Inferior parietal cortex (tissue), 1 donor: ENCODE measurements at regions not wholly inside any gene's neighbourhood (a gene's known extent, or its start where the extent isn't known, plus 50 kb on each side); places are given as distances from the start of the nearest gene placed in this dataset.

Source experiments
- DNase-seq: peaks from one replicate; pipeline ENCODE4 v3.0.0-alpha.2; 2016; ENCODE audit errors: extremely low spot score

DNA sequence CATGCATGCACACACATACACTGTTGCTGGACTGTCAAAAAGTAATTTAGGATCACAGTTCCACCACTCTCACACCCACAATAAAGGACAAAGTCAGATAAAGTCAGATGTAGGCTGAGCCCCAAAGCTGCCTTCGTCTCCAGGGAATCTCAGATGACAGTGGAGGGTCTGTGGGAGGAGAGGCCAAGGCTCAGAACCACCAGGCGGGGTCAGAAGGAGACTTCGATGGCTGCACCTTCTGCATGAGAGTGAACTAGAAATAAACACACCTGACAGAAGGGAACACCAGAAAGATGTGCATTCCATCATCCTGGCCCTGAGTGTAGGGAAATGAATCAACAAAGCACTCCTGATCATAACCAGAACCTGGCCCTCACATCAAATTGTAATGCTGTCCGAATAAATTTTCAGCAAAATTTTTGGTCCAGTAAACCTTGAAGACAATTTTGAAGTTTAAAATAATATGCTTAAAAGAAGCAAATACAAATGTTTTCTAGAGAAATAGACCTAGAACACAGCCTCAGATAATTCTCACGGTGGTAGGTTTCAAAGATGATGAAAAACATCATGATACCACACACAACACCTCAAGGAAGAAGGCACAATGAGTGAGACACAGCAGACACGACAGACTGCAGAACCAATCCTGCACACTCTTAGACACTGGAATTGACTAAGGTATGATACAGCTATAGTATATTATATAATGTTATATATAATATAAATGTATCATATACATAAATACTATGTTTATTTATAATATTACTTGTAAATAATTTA lies 269.8 kb upstream of the KLF6 start:
- DNase-seq, result no peak

DNA sequence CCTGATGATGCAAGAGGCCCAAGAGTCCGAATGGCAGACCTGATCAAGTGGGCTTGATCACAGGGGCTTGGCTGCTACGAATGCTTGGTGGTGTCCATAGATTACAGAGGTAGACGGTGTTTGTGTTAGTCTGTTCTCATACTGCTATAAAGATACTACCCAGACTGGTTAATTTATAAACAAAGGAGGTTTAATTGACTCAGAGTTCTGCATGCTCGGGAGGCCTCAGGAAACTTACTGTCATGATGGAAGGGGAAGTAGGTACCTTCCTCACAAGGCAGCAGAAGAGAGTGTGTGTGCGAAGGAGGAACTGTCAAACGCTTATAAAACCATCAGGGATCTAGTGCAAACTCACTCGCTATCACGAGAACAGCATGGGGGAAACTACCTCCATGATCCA lies 268.9 kb upstream of the KLF6 start:
- DNase-seq, result no peak

DNA sequence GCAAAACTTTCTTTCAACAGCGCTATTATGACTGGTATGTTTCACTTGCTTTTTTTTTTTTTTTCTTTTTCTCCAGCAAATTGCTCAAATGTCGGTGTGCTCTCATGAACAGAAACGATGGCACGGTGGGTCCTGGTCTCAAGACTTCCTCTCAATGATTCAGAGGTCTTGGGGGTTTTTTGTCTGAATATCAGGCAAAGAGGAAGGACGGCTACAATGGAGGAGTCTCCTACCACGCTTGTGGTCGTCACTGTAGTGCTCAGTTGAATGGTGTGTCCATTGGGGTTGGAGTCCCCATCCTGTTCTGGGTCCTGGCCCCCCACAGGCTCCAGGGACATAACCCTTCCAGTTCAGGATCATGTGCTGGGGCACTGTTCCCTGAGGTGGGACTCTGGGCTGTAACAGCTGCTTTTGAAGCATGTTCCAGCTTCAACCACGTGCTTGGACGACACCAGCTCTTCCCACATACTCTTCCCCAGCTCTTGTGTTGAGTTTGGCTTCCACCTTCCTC lies 266.7 kb upstream of the KLF6 start:
- DNase-seq, result no peak

DNA sequence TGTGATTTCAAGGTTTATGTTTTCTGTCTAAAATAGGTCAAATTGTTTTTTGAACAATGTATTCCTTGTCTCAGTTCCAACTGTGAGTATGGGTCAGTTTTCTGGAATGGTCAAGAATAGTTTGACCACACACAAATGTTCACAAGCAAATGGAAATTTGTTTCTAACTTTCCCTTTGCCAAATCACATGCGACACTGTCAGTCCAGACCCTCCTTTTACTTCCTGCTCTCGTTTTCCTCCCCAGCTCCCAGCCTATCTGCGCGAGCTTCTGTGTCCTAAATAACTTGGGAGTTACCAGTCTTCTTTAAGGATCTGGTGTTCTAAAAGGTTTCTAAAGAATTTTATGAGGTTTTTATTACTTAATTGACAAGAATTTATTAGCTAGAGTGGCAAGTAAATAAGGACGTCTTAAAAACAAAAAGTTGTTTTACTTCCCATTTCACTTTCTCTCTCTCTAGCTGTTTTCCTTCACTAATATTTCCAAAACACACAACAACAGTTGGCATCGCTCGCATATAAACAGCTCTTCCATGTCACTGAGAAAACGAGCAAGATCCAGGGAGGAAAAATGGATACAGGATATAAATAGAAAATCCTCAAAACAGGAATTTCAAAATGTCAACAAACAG lies 266.1 kb upstream of the KLF6 start:
- no peak for DNase-seq

DNA sequence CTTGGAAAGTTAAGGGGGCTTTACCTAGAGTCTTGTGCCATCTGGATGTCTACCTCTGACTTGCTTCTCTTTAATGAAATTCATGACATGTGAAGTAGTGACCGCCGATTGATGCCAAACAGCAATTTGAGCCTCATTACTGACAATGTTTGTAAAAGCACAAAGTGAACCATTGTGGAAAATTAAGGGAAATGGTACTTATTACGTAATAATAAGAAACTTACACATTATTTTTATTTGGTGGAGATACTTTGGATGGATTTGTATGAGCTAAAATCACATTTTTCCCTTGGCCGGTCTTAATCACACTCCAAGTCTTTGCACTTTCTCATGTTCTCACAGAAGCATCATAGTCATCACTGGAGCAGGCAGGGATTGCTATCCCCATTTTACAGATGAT lies 265.1 kb upstream of the KLF6 start:
- DNase-seq, result no peak

DNA sequence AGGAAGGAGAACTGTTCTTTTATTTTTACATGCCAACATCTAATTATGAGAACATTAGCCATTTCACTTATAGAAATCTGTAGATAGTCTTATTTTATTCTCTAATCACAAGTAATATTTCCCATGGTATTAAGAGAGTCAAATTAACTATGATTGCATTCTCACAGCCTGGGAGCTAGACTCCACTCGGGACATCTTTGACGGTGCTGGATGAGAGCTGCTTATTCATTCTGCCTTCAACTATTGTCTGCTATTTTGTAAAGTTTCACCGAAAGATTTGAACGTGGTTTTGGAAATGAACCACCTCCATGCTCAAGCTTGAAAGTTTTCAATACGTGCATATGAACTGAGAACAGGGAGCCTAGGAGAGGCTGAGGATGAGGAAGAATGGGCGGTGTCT lies 264.3 kb upstream of the KLF6 start:
- DNase-seq, result no peak

DNA sequence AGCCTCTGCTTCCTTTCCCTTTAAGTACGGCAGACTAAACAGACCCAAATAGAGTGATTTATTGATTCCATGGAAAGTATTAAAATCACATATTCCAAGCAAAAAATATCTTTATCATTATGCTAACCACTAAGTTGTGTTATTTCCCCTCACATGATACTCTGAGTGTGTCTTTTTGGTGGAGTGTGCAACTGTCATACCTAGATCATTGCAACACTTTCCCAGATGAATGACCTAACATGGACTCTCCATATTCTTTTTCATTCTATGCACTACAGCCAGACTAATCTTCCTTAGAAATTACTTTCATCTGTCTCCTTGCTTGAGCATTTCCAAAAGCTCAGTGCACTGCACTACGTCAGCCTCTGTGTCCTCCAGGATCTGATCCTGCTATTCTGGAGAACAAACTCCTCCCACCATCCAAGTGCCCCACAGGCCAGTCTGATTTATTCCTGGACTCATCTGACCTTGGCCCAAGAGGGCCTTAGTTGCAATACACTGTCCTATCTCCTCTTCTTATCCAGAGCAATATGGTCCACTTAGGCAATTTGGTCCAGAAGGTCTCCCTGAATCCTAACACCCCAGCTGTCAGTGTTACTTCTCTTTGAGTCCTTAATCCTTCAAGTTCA lies 263.3 kb upstream of the KLF6 start:
- no peak for DNase-seq

DNA sequence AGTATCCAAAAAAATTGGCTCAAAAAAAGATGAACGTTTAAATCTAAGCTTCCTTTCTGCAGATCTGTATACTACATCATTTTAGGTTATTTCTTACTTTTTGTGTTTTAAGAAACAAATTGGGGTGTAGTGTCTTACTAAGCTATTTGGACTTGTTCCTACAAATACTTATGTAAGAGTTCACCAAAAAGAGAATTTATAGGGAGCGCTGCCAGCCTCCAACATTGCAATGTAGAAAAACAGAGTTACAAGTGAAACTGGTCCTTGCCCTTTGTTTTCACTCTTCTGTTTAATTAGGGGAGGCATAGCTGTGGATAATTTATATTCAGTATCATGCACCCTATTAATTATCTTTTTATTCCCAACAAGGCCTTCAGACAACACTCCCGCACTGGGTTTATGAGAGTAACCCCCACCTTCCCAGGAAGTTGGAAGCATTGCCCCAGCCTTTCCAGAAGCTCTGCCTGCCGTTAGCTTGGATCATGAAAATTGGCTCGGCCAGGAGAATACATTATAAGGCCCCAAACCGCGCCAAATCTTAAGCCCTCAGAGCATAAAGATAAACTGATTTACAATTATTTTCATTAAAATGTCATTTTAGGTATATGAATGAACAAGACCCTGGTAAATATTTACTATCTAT lies 261.8 kb upstream of the KLF6 start:
- no peak for DNase-seq

DNA sequence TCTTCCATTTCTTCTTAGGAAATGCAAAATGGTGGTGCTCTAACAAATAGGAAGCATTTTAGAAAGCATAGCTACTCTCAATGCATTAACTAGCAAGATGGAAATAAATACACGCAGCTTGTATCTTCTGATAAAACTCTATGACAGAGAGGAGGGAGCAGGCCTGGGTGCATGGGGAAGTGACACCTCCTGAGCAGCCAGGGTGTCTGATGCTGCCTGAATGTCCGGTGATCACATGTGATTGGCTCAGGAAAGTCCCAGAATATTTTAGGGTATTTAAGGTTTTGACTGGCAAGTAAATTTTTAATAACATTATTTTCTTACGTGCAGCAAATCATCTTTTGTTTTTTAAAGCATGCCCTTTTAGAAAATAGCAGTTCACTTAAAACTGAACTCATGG lies 261.0 kb upstream of the KLF6 start:
- no peak for DNase-seq

DNA sequence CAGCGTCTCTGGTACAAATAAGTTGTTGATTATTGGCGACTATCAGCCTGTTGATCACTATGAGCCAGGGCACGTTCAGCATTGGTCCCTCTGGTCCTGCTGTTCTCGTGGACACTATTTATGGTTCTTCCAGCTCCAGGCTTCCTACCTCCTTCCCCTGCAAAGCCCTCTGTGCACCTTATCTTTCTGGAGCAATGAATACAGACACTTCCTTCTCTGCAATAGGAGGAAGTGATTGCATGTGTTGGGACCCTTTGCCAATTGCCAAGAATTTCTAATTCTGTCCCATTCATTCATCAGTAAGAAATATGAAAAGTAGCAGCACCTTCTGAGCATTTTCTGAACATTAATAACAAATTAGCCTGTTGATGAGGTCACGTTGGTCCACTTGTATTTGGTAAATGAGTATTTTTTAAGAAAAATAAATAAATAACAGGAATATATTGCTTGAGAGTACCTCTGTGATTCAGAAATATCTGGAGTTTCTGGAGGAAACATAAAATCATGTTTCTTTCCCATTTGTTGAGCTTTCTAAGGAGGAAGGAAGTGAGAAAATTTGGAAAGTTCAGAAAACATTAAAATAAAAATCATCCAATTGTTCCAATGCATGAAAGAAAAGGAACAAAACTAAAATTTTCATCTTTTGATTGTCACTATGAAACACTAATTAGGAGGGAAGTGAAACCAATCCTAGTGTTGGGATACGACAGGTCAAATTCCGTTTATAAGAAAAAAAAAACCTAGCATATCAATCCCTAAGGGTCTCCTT lies 259.1 kb upstream of the KLF6 start:
- DNase-seq, result no peak

DNA sequence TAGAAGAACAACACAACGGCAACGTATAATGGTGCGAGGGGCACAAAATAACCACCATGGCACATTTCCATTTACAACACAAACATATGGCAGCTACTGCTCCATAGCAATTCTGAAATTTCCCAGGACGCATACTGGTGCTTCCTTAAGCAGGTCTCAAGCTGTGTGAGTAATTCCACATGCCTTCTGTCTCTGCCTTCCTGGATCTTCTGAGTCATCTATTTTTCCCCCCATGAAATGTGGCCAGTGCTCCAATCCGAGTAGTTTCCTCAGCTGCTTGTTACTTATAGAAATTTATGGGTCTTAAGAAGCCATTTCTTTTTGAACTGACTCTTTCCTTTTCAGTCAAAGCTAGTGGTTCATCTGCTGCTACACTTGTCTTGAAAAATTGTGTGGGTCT lies 256.6 kb upstream of the KLF6 start:
- no peak for DNase-seq

DNA sequence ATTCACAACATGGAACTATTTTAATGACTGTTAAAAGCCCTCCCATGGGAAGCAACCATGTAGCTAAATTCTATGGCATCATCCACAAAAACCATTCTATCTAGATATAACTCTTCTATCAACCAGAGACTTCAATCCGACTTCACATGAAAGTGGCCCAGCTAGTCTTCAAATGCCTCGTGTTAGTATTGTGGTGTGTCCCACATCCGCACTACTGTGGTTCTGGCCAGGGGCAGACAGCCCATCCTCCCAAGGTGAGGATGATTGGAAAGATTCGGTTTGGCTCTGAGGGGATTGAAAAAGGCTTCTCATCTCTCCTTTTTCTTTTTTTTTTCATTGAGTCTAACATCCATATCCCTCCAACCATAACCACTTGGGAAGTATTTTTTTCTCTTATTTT lies 253.0 kb upstream of the KLF6 start:
- no peak for DNase-seq

DNA sequence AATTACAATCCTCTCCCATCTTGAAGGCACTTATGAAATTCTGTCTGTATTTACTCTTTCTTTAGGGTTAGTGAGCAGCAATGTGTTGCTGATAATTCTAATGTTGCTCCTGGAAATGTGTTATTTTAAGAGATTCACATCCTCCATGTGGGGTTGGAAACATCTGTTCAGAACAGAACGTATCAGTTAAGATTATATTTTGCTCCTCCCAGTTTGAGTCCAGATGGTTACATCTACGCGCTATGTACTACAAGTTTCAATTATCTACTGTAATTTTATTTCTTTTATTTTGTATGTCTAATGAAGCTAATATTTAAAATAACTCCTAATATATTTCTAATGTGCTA lies 250.6 kb upstream of the KLF6 start:
- DNase-seq, result no peak

DNA sequence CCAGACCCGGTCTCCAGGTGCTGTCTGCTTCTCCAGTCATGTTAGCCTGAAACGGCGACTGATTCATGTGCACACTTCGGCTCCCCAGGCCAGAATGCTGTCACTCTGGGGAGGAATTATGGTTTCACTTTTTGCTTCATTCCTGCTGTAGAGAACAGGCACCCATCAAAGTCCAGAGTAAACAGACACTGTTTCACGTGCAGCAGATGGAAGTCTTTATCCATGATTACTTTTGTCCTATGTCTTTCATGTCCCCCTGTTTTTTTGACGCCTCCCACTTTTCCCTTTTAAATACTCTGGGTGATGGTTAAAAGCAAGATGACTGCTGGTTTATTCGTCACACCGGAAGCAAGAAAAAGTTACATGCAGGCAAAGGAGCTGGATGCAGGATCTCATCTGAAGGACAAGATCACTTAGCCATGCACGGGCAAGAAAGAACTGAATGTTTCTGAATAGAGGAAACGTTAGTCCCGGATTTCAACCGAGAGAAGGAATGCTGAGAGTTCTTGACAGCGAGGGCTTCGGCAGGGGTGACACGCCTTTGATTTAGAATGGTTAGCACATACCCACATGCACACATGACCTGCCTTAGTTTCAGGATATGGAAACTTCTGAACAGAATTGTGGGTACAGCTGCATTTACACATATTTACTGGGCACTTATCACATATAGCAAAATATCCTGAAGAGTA lies 250.0 kb upstream of the KLF6 start:
- DNase-seq, result no peak

DNA sequence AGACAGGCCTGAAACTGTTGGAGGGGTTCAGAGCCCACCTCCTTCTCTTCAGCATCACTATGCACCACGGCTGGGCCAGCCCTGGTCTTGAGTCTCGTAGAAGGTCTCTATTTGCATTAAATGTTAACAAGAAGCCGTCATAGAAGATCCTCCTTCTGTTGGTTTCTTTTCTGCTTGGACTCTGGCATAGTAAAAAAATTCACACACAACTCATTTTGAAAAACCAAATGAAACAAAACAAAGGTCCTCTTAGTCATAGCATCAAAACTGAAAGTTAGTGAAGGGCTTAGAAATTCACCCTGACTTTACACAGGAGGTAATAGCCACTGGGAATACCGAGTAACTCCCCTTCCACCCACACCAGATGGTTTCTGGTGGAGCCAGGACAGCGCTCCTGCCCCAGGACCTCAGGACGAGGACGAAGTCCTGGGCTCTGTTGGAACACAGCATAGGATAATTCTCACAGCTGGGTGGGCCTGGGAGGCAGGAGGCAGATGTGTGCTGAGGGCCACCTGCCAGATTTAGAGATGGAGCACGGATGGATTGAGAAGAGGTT lies 248.4 kb upstream of the KLF6 start:
- DNase-seq, result no peak

DNA sequence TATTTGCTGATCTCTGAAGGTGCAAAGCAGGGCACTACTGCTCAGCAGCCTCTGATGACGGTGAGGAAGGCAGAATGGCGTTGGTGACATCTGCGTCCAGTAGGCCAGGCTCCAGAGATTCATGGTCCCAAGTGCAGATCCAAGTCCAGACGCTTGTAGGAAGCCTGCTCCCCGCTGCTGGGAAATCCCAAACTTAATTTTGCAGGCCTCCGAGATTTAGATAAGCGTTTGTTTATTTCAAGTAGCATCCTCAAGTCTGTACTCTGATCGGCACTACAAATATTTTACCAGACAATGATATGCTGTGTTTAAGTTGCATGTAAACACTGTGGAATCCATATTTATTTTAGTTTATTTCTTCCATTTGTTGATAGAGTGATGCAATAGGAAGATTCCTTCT lies 244.9 kb upstream of the KLF6 start:
- no peak for DNase-seq

DNA sequence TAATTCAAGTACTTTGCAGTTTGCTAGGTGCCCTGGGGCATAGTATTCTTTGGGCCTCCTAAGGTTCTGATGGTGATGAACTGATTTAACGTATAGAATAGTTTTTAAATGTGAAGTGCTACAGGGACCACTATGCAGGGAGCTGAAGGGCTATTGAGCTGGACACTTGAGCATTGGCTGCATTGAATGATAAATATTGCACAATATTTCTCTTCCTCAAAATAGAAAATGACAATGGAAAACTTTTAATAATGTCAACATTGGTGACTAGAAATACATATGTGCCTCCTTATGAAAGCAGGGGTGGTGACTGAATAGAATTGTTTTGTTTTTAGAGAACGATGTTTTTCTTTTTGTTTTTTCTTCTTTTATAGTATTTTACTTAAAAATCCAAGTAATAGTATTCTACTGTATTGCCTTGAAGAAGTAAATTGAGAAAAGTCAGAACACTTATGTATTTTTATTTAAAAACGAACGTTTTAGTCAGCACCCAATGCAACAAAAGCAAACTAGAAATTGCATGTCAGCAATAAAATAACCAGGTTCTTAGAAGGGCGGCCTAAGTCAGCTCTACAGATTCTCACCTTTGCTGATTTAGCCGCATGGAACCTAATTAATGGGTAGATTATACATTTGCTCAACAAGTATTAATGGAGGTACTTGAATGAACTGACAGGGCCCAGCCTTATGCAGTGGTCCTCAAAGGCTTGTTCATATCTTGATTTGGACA lies 244.0 kb upstream of the KLF6 start:
- DNase-seq, result no peak

DNA sequence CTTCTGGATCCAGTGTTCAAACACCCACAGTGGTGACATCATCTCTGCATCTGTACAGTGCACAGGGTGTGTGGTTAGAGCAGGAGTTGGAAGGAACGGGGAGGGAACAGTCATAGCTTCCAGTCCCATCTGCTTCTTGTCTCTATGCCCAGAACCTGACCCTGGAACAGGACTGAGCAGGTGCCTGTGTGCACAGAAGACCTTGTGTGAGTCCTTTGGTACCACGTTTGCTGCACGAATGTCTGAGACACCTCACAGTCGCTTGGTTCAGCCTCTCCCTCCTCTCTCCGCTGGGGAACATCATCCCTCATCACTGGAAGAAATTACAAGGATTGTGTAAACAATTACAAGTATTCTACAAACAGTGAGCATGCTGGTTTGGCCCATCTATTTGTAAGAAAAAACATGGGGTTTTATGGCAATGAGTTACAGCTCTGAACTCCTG lies 243.0 kb upstream of the KLF6 start:
- DNase-seq, result no peak

DNA sequence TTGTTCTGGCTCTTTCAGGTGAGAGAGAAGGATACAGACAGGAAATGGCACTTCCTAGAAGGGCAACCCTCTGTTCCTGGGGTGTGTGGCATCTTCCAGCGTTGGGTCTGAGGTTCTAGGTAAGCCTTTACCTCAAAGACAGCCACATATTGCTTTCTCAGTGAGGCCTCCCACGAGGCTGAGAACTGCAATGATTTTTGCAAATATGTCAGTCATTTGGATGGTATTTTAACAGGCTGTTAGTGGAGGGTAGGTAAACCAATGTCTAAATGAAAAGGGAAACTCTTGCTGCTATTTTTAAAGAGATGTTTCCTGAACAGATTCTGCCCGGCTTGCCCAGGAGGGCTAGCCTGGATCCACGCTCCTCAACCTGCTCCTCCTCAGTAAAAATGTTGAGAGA lies 240.3 kb upstream of the KLF6 start:
- no peak for DNase-seq

DNA sequence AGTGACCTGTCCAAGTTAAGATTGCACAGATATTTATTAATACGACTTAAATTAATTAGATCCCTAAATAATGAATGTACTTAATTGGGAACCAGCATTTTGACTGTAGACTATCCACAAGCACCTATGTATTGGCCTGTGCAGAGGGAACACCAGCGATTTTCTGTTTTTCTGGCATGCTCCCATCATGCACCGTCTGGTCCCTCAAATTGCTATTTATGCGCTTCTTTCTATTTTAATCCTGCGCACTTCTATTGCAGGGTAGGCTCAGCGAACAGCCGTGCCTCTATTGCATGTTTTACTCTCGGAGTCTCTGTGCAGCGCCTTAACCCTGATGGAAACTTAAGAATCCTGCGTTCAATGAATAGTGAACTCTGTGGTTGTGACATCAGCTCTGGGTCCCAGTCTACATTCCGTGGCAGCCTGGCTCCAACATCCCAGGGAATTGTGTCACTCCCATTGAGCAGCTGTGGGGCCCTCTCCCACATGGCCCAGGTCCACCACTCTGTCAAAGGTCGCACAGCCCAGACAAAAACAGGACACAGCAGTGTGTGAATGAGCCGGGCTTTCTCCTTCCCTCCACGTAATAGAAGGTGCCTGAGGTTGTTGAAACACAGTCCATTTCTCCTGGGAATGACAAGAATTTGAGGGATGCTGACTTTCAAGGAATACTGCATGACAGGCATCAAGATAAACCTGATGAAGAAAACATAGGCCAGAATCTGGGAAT lies 239.7 kb upstream of the KLF6 start:
- DNase-seq, result no peak
